Forelimb muscle (tissue), 1 donor: ENCODE measurements at regions not wholly inside any gene's neighbourhood (a gene's known extent, or its start where the extent isn't known, plus 50 kb on each side); places are given as distances from the start of the nearest gene placed in this dataset.
"Not testable (repeated sequence)": the region's sequence is repeated elsewhere in the genome, so short reads cannot be mapped to it uniquely, and the experiment has no call there.

ENCODE experiments used
- DNase-seq: peaks from one replicate; pipeline ENCODE4 v3.0.0-alpha.2; 2013; ENCODE audit warnings: low read depth

DNA sequence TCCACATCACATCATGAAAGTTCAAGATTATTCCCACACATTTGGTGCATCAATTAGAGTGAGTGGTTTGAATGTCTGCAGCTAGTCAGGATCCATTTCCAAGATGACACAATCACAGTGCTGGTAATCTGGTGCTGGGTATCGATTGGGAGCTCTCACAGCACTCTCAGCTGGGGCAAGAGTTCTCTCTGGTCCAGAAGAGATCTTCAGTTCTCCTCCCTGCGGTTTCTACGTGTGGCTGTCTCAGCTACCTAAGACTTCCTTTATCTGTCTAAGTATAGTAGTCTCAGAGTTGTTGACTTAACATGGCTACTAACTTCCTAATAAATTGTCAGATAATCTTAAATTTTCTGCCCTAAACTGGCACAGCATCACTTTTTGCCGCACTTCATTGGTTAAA is 358.0 kb upstream of the BRINP3 start:
- no peak for DNase-seq

DNA sequence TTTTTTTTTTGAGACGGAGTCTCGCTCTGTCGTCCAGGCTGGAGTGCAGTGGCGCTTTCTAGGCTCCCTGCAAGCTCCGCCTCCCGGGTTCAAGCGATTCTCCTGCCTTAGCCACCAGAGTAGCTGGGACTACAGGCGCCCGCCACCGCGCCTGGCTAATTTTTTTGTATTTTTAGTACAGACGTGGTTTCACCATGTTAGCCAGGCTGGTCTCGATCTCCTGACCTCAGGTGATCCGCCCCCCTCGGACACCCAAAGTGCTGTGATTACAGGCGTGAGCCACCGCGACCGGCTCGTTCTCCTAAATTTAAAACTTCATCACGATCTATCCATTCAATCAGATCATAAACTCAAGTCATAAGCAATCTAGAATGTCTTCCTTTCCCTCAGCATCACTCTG is 359.5 kb upstream of the BRINP3 start:
- not testable (repeated sequence) for DNase-seq

DNA sequence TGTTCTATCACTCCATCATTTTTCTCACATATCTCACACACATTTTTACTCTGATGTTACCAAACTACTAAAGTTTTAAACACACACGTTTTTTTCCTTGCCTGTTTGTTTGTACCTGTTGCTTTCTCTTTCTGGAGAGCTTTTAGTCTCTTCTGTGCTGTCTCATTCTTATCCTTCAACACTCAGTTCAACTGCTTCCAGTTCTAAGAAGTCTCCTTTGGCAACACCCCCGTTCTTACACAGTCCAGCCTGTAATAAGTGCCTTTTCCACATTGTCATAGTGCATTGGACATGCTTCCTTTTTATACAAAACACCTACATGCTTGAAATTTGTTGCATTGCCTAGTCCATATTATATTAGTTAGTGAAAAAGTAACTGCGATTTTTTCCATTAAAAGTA is 360.2 kb upstream of the BRINP3 start:
- DNase-seq = no peak

DNA sequence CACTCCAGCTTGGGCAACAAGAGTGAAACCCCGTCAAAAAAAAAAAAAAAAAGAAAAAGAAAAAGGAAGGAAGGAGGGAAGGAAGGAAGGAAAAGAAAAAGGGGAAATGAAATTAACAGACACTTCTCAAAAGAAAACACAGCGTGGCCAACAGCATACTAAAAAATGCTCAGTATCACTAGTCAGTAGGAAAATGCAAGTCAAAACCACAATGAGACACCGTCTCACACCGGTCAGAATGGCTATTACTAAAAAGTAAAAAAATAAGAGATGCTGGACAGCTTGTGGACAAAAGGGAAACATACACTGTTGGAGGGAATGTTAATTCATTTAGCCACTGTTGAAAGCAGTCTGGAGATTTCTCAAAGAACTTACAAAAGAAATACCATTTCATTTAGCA is 369.5 kb upstream of the BRINP3 start:
- no peak for DNase-seq

DNA sequence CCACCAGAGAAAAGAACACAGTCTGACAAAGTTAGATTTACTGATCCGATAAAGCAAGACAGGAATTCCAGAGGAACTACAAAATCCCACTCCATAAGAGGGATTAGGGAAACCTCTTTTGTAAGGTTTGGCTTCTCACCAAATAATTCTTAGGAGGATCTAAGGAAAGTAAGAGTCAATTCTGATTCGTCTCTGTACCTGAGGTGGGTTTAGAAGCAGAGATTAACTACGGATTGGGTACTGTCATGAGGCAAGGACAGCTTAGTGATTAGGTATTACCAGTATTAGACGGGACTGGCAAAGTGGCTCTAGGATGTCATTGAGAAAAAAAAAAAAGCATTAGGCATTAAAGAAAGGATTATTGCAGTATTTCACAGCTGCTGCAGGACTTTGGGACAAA is 371.7 kb upstream of the BRINP3 start:
- DNase-seq = no peak

DNA sequence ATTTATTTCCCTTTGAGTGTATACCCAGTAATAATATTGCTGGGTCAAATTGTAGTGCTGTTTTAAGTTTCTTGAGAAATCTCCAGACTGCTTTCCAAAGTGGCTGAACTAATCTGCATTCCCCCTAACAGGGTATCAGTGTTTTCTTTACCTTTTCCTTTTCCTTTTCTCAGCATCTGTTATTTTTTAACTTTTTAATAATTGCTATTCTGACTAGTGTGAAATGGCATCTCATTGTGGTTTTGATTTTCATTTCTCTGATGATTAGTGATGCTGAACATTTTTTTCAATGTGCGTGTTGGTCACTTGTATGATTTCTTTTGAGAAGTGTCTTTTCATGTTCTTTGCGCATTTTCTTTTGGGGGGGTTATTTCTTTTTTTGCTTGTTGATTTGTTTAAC is 374.9 kb upstream of the BRINP3 start:
- no peak for DNase-seq

DNA sequence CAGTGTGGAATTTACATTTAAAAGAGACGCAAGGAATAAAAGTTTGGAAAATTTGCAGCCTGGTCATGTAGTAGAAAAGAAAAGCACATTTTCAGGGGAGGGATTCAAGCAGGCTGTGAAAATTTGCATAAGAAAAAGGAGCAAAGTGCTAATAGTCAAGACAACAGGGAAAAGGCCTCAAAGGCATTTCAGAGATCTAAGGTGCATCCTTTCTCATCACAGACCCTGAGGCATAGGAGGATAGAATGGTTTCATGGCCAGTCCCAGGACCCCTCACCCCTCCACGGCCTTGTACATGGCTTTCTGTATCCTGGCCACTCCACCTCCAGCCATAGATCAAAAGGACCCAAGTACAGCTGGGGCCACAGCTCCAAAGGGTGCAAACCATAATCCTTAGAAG is 380.5 kb upstream of the BRINP3 start:
- no peak for DNase-seq

DNA sequence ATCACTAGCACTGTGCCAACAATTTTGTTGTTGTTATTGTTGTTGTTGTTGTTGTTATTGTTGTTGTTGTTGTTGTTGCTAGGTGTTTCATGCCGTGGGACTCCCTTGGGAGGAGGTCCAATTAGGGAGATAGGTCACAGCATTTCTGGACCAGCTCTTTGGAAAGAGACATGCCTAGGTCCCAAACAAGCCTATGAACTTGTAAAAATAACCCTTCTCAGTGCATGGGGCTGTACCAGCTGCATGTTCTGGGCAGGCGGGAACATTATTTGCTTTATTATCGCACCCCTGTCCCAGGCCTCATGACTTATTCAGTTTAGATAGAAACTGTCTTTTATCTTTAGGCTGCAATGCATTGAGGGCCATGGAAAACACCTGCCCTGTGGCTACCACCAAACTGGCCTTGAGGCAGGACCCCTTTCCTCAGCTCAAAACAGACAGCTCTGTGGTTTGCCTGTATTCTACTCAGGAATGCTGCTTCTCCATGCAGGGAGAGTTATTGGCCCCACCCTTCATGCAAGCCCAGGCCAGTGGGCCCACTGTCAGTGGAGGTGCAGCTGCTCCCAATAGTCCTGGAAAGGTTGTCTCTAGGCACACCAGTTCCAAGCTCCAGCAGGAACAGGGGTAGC is 386.5 kb upstream of the BRINP3 start:
- no peak for DNase-seq

DNA sequence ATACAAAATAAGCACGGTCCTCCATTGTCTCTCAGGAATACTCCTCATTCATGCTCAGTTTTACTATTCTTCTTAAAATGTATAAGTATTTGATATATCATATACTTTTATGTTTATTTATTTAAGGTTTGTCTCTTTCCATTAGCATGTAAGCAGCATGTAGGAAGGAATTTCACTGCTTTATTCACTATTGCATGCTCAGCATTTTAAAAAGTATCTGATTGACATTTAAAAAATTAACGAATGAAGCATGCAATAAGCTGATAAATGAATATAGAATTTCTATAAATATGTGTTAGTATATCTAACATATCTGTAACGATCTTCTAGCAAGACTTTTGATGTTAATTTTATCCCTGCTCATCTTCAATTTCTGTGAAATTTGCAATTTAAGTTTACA is 402.7 kb upstream of the BRINP3 start:
- DNase-seq = no peak

DNA sequence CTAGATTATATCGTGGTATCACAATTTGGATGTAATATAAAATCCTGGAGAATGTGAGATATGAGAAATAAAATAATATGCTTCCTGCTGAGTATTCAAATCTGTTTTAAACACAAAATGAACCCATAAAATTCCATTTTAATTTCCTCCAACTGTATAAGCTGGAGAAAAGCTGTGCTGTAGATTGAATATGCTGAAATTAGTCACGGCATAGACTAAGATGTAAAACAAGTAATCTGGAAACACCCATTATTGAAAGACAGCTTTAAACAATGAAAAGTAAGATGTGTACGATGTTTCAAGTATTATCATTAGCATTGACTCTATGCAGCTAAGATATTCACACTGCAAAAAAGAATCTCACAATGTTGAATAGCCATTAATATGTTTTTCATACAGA is 403.4 kb upstream of the BRINP3 start:
- no peak for DNase-seq

DNA sequence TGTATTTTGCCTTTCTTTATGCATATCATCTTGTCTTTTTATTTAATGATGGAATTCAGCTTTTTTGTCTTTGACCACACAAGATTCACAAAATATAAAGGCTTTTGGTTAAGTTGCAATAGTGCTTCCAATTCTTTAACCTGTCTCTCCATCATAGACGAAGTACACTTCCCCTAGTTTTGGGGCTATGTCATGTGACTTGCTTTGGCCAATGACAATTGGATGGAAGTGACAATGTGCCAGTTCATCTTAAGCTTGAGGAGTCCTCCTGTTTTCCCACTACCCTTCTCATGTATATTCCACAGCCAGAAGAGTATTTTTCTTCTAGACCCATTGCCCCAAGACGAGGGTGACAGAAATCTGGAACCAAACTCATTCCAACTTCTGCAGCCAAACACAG is 419.6 kb upstream of the BRINP3 start:
- DNase-seq = no peak

DNA sequence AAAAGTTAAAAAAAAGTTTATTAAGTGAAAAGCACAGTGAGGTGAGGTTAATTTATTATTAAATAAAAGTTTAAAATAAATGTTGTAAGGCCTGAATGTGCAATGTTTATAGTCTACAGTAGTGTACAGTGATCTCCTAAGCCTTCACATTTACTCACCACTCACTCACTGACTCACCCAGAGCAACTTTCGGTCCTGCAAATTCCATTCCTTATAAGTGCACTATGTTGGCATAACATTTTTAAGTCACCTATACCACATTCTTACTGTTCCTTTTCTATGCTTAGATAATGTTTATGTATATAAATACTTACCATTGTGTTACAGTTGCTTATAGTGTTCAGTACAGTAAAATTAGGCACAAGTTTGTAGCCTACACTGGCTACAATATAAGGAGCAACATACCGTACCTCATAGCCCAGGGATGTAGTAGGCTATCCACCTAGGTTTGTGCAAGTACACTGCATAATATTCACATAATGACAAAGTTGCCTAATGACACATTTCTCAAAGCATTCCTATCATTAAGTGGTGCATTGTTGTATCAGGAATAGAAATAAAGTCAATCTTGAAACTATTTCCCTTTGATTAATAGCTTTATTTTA is 426.5 kb upstream of the BRINP3 start:
- no peak for DNase-seq

DNA sequence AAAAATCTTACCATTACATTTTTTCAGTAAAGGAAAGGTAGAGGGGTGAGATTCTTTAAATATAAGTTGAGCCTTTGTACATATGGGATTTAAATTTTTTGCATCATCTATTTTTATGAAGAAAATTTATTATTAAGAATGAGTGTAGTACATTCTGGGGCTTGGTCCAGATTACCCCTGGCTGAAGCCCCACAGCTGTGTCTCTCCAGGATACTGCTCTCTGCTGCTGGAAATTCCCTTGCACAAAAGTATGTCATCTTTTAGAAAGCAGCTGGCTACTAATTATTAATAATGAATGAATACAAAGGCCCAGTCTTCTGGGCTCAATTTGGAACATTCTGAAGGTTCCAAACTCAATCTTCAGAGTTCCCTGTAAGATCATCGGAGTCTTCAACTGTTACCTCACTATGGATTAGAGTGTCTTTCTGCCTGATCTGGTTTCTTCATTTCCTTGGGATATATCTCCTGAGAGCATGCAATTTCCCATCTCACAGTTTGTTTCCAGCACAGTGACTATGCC is 428.6 kb upstream of the BRINP3 start:
- peak; percentile 39 for DNase-seq

DNA sequence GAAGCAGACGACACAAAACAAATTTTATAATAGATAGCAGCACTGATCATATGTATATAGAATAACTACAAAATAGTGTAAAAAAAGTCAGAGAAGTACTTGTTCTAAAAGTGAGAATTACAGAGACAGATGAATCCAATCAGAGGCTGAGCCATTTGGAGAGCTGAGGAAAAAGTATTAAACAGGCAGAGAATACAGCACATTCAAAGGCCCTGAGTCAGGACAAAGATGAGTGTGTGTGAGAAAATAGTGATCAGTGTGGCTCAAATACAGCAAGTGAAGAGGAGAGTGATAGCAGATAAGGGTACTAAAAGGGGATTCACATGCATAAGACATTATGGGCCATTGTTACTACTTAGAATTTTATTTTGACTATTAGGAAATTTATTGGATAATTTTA is 430.6 kb upstream of the BRINP3 start:
- DNase-seq = no peak

DNA sequence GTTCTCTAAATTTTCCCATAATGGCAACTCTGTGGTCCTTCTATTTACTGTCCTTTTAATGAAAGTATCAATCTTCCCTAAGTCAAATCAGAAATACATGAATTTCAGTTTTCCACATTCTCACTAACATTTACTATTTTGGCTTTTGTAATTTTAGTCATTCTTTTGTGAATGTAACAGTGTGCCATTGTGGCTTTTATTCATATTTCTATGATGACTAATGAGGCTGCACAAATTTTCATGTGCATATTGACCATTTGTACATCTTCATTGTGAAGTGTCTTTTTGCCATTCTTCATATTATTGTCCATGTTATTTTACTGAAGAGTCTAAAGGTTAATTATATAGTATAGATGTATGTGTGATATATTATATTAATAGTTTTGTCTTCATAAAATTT is 431.0 kb upstream of the BRINP3 start:
- DNase-seq = no peak

DNA sequence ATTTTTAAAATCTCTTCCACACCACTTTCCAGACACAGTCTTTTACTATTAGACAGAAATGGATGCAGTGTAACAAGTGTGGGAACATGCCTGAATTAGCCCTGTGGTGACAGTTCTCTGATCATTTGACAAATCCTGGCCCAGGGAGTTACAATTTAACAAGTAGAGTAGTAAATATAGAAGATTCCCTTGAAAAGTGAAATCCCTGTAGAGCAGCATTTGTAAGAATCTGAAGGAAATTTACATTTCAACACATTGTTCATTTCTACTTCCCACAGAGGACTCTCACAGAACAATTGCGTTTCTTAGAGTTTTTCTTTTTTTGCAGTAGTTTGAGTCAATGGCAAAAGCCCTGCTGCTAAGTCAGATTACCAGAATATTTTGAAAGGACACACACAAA is 458.3 kb upstream of the BRINP3 start:
- peak; percentile 32 for DNase-seq

DNA sequence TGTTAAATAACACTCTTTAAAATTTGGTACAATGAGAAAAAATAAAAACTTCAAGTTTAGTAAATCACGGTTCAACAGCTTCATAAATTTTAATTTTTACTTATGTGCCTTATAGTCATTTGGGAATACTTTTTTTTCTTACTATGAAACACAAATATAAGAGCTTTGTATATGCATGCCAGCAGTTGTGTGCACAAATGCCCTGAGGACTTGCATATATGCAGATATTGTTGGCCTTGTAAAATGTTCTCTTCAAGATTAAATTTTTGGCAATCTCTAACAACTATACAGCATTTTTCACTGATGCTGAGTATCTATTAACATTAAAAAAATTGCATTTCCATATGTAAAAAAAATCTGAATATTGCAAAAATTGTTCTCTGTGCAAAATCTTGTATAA is 458.7 kb upstream of the BRINP3 start:
- no peak for DNase-seq

DNA sequence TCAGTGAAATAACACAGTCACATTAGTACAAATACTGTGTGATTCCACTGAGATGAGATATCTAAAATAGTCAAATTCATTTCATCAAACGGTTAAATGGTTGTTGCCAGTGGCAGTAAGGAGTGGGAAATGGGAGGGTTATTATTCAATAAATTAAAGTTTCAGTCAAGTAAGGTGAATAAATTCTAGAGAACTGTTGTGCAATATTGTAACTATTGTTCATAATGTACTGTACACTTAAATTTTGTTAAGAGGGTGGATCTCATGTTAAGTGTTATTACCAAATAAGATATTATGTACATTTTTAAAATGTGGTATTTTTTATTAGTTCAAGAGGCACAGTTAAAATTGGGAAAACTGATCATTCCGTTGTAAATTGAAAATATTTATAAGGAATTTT is 463.3 kb upstream of the BRINP3 start:
- no peak for DNase-seq

DNA sequence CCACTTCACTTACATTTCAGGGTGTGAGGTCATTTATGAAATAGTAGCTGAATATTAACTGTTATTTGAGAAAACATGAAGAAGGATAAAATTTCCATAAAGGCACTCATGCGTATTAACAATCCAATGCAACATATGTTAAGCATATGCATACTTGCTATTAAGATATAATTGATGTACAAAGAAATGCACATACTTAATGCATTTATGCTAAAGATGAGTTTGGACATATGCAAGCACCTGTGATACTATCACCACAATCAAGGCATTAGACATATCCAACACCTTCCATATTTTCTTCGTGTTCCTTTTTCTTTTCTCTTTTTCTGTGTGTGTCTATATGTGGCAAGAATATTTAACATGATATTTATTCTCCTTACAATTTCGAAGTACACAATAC is 464.8 kb upstream of the BRINP3 start:
- DNase-seq = no peak

DNA sequence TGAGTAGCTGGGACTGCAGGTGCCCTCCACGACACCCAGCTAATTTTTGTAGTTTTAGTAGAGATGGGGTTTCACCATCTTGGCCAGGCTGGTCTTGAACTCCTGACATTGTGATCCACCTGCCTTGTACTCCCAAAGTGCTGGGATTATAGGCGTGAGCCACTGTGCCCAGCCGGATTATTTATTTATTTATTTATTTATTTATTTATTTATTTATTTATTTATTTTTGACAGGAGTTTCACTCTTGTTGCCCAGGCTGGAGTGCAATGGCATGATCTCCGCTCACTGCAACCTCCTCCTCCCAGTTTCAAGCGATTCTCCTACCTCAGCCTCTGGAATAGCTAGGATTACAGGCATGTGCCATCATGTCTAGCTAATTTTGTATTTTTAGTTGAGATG is 466.1 kb upstream of the BRINP3 start:
- DNase-seq = not testable (repeated sequence)

DNA sequence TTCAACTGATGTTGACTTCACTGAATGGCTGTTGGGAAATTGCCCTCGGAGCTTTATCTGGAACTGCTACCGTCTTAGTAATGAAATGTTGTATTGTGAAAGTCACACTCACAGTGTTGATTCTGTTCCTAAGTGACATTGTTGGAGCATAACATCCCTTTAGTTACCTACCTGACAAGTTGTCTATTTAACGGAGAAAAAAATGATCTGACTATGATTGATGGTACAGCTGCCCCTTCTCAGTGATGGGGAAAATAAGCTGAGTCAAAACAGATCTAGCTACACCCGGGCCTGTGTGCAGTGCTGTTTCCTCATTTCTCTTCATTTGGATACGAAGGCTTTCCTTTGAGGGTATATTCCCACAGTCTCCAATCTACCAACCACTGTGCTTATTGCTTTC is 472.3 kb upstream of the BRINP3 start:
- DNase-seq = no peak

DNA sequence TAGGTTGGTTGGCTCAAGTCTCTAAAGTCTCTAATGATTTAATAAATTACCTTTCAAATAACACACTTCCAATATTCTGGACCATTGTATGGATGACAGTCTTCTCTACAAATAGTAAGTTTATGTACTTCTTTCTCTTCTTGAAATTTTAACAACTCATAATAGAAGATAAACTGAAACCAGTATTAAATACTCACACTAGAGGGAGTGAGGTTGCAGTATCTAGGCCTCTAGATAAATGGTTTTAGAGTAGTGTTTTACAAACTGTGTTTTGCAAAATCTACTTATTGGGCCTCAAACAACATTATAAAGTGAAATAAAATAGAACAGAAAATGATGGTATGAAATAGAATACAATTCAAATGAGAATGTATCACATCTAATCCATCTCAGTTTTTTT is 479.9 kb upstream of the BRINP3 start:
- DNase-seq = no peak

DNA sequence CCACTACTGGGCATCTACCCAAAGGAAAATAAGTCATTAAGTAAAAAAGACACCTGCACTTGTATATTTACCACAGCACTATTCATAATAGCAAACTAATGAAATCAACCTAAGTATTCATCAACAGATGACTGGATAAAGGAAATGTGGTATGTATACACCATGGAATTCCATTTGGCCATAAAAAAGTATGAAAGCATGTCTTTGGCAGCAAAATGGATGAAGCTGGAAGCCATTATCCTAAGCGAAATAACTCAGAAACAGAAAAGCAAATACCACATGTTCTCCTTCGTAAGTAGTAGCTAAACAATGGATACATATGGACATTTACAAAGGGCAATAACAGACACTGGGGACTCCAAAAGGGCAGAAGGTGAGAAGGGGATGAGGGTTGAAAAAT is 485.7 kb upstream of the BRINP3 start:
- peak; percentile 58 for DNase-seq

DNA sequence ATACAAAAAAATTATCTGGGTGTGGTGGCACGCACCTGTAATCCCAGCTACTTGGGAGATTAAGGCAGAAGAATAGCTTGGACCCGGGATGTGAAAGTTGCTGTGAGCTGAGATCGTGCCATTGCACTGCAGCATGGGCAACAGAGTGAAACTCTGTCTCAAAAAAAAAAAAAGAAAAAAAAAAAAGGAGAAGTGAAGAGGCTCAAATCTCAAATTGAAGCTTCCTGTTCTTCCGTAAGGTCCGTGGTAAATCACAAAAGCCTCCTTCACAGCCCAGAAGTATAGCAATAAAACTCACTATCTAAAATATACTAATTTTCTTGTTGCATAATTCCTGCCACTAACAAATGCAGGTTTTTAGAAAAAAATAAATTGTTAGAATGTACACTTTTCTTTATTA is 498.2 kb upstream of the BRINP3 start:
- DNase-seq = no peak
